Activated B cell treated with CpG ODN at 0.5 μM for 24 hours (primary cell): ENCODE measurements at regions not wholly inside any gene's neighbourhood (a gene's known extent, or its start where the extent isn't known, plus 50 kb on each side); places are given as distances from the start of the nearest gene placed in this dataset.

Experiments
- ATAC-seq: fragments of 200-7000 bp; cut with Tn5 transposase; one replicate; pipeline ENCODE4 v1.10.0; 2021; ENCODE audit warnings: low read depth, mild to moderate bottlenecking, moderate library complexity
- CTCF ChIA-PET: fragments of 350-600 bp; sonication (Branson Sonifier 250); formaldehyde crosslinking; loops from one replicate; lab custom pipeline; 2021; ENCODE audit warnings: antibody characterized with exemption; lab: Charles Lee
- POLR2A ChIA-PET: fragments of 350-600 bp; sonication (Branson Sonifier 250); formaldehyde crosslinking; loops from one replicate; lab custom pipeline; 2021; ENCODE audit warnings: antibody characterized with exemption; lab: Charles Lee
- DNase-seq: peaks from one replicate; pipeline ENCODE4 v3.0.0; 2022
- H3K27ac Mint-ChIP-seq: one replicate; pipeline ENCODE4 v1.8.0; 2020; ENCODE audit warnings: mixed read lengths
- H3K27me3 Mint-ChIP-seq: one replicate; pipeline ENCODE4 v1.8.0; 2021; ENCODE audit warnings: mixed read lengths
- H3K36me3 Mint-ChIP-seq: one replicate; pipeline ENCODE4 v1.8.0; 2021; ENCODE audit warnings: low read depth, mixed read lengths
- H3K4me1 Mint-ChIP-seq: one replicate; pipeline ENCODE4 v1.8.0; 2021; ENCODE audit warnings: mixed read lengths
- H3K4me3 Mint-ChIP-seq: one replicate; pipeline ENCODE4 v1.8.0; 2020; ENCODE audit warnings: mild to moderate bottlenecking, mixed read lengths
- H3K9me3 Mint-ChIP-seq: one replicate; pipeline ENCODE4 v1.8.0; 2020; ENCODE audit warnings: mixed read lengths
- intact Hi-C: fragments of 100-400 bp; cut with micrococcal nuclease; formaldehyde crosslinking; loops from one replicate; pipeline ENCODE4 v1.15.1; 2024
- TF ChIP-seq, protein P1 (sequence below): fragments of 200-600 bp; IDR thresholded peaks from one replicate; pipeline ENCODE4 v1.8.0; 2022; ENCODE audit warnings: antibody characterized with exemption, mild to moderate bottlenecking

DNA sequence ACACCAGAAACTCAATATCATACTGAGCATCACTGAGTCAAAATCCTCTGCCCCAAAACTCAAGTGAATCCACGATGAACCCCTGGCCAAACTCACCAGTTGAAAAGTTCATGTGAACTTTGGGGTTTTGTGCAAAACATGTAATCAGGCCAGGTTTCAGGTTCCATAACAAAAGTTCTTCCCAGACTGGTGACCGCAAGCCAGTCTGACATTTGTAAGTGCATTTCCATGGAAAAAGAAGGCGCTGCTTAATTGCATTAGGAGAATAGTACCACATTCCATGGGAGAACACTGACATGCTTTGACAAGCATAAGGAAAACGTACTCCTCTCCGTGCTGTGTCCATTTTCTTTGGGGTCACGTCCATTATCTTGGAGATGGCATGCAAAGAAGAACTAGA is 567.0 kb downstream of the BNC2 start:
- no peak overlapping the region for H3K27ac Mint-ChIP-seq
- ChIA-PET POLR2A (no interaction called here), CTCF (no interaction called here)
- no peak for DNase-seq
- intact Hi-C loops: no loop called here
- no peaks in the 10 kb centered on the region for H3K9me3 Mint-ChIP-seq
- TF ChIP-seq, protein P1, sequence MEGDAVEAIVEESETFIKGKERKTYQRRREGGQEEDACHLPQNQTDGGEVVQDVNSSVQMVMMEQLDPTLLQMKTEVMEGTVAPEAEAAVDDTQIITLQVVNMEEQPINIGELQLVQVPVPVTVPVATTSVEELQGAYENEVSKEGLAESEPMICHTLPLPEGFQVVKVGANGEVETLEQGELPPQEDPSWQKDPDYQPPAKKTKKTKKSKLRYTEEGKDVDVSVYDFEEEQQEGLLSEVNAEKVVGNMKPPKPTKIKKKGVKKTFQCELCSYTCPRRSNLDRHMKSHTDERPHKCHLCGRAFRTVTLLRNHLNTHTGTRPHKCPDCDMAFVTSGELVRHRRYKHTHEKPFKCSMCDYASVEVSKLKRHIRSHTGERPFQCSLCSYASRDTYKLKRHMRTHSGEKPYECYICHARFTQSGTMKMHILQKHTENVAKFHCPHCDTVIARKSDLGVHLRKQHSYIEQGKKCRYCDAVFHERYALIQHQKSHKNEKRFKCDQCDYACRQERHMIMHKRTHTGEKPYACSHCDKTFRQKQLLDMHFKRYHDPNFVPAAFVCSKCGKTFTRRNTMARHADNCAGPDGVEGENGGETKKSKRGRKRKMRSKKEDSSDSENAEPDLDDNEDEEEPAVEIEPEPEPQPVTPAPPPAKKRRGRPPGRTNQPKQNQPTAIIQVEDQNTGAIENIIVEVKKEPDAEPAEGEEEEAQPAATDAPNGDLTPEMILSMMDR: no peak
- H3K4me3 Mint-ChIP-seq: no peak overlapping the region
- no peaks in the 10 kb centered on the region for H3K36me3 Mint-ChIP-seq
- no peaks in the 10 kb centered on the region for H3K27me3 Mint-ChIP-seq
- H3K4me1 Mint-ChIP-seq: no peaks in the 10 kb centered on the region
- no peak for ATAC-seq

DNA sequence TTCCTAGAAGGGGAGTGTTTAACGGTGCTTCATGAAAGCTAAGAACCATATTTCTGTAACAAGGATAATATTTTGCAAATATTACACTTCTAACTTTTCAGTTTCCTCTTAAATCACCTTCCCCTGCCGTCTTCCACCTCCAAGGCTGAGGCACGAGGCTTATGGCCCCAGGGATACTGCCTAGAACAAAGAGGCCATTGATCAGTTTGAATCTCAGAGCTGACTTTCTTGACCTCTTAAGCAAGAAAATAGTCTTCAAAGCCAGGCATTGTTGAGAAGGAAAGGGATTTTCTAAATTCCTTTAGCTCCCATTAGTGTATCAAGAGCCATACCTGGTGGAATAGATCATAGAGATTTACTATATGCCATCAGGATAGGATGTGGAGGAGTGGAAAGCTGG is 566.2 kb downstream of the BNC2 start:
- intact Hi-C loops: no loop called here
- ChIA-PET POLR2A (no interaction called here), CTCF (no interaction called here)
- Mint-ChIP-seq H3K36me3 (no peaks in the 10 kb centered on the region), H3K27me3 (no peaks in the 10 kb centered on the region), H3K4me1 (no peaks in the 10 kb centered on the region), H3K4me3 (no peak overlapping the region), H3K9me3 (no peaks in the 10 kb centered on the region), H3K27ac (no peak overlapping the region)
- DNase-seq (no peak), ATAC-seq (no peak)
- TF ChIP-seq, protein P1: no peak

DNA sequence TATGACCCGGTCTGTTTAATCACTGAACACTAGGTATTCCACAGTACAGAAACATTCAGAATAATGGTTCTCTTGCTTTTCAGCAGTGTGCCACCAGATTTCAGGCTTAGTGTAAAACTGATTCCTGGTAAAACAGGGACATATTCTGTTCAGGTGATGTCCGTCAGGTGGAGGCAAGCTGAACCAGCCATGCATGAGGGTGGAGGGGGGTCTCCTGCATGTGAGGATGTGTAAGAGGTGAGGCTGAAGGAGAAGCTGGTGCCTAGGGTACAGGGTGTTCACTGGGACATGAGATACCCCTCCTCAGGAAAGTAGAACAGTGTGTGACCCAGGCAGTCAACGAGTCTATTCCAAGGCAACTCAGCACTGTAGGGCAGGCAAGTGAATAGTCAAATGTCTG is 563.9 kb downstream of the BNC2 start:
- H3K36me3 Mint-ChIP-seq: no peaks in the 10 kb centered on the region
- no peak overlapping the region for H3K27ac Mint-ChIP-seq
- no peak overlapping the region for H3K4me3 Mint-ChIP-seq
- no peaks in the 10 kb centered on the region for H3K4me1 Mint-ChIP-seq
- POLR2A ChIA-PET: no interaction called here
- intact Hi-C loops: no loop called here
- CTCF ChIA-PET: no interaction called here
- DNase-seq (no peak), ATAC-seq (no peak)
- no peaks in the 10 kb centered on the region for H3K27me3 Mint-ChIP-seq
- no peaks in the 10 kb centered on the region for H3K9me3 Mint-ChIP-seq
- TF ChIP-seq, protein P1: no peak

DNA sequence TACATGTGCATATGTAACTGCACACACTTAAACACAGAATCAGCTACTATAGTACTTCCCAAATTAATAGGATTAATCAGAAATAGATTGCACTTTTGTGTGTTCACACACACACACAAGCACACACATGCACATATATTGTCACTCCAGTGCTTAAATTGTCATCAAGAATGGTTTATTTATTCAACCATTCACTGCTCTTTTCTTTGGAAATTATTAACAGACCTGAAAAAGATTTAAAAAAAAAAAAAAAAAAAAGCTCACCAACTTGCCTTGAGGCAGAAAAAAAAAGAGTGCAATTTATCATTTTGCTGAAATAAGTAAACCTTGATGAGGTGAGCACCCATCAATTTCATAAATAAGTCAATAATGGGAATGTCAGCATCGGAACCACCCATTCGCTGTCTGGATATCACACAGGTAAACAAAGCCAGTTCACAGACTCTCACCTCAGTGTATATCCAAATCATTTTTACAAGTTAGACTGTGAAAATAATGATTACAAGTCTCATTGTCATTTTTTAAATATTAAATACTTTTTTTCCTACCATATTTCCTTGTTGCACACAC is 562.8 kb downstream of the BNC2 start:
- ChIA-PET CTCF (no interaction called here), POLR2A (no interaction called here)
- Mint-ChIP-seq H3K4me3 (no peak overlapping the region), H3K4me1 (no peaks in the 10 kb centered on the region), H3K27me3 (no peaks in the 10 kb centered on the region), H3K27ac (no peak overlapping the region), H3K9me3 (no peaks in the 10 kb centered on the region), H3K36me3 (no peaks in the 10 kb centered on the region)
- ATAC-seq (no peak), DNase-seq (no peak)
- intact Hi-C loops: no loop called here
- TF ChIP-seq, protein P1: no peak

DNA sequence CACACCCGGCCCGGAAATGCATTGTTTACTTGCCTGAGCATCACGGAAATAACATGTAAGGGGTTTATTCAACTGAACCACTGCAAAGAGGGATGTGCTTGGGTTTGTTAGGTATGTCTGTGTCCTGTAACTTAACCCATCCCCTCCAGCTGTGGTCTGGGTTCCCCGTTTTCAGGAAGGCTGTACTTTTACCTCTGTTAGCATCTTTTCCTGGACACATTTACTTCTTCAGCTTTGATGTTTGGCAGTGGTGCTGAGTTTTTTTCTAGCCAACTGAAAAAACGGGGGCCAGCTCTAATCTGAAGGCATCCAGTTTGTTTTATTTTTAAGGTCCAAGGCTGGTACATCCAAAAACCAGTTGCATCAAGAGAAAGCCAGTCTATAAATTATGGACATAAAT is 561.8 kb downstream of the BNC2 start:
- H3K27me3 Mint-ChIP-seq: no peaks in the 10 kb centered on the region
- intact Hi-C loops: no loop called here

More for the DNA sequence above, 561.8 kb downstream of the BNC2 start:
- Mint-ChIP-seq H3K4me3 (no peak overlapping the region), H3K36me3 (no peaks in the 10 kb centered on the region), H3K27ac (no peak overlapping the region), H3K9me3 (no peaks in the 10 kb centered on the region), H3K4me1 (no peaks in the 10 kb centered on the region)
- ATAC-seq (no peak), DNase-seq (no peak)
- ChIA-PET CTCF (no interaction called here), POLR2A (no interaction called here)
- TF ChIP-seq, protein P1: no peak
